ENCODE measurements at regions not wholly inside any gene's neighbourhood (a gene's known extent, or its start where the extent isn't known, plus 50 kb on each side); places are given as distances from the start of the nearest gene placed in this dataset.

GRCh38 chr17:77579682-77580081, 378.8 kb upstream of the TNRC6C start:
- POLR2A ChIA-PET, result interaction anchor here (0.7 to 1.0 kb wide), 2 partner anchors 9 to 680 kb away, joined by 3 read pairs; no protein-coding TSS in a partner anchor
- intact Hi-C loops (cut with micrococcal nuclease), result no loop called here
- CTCF ChIA-PET (ENCODE audit: low intra/inter-chr PET ratio), result no interaction called here
- Histone ChIP-seq H3K36me3 (ENCODE audit: control insufficient read depth, insufficient read depth, low read length) (no peaks in the 10 kb centered on the region), H3K27ac (ENCODE audit: extremely low read depth, low read depth, low read length) (no peak overlapping the region), H3K4me2 (ENCODE audit: insufficient read depth, low read length) (no peak overlapping the region), H3K9ac (ENCODE audit: insufficient read depth in 1 of 2, low read depth in 2 of 2, low read length in 2 of 2) (no peak overlapping the region), H3K9me3 (replicated peaks; ENCODE audit: control insufficient read depth, insufficient read depth, low read depth, low read length) (no peaks in the 10 kb centered on the region), H3K9me1 (ENCODE audit: control insufficient read depth, insufficient read depth, low read length) (no peaks in the 10 kb centered on the region), H4K20me1 (replicated peaks; ENCODE audit: control insufficient read depth, insufficient read depth, low read length) (0 out of 2 replicates have a peak, but pooled peaks cover 4% of the 10 kb centered on the region), H2AFZ (ENCODE audit: low read depth, low read length) (no peak overlapping the region), H3K27me3 (ENCODE audit: control insufficient read depth in 2 of 2, insufficient read depth in 2 of 2, low read length in 2 of 2) (peaks cover 12 to 49% of the 10 kb centered on the region in 2 experiments), H3K4me1 (replicated peaks in 1 of 2; ENCODE audit: control insufficient read depth in 2 of 2, insufficient read depth in 2 of 2, low read length in 2 of 2) (no peaks in the 10 kb centered on the region), H3K4me3 (no peak overlapping the region), H3K79me2 (ENCODE audit: control insufficient read depth, insufficient read depth, low read length) (no peaks in the 10 kb centered on the region)
- ATAC-seq (no peak), FAIRE-seq (no peak), DNase-seq (ENCODE audit: extremely low read depth in 1 of 4, low spot score in 3 of 4) (no peak)
- WGBS (ENCODE audit: insufficient coverage, low coverage, missing lambda C conversion rate), result 2% methylated on average over 6 of the region's 6 CpGs
- no TSS peak for BruUV-seq (replicated peaks)
- in situ Hi-C loops (cut with MboI), result no loop called here
- TF ChIP-seq MCM2 (IDR thresholded peaks at IDR 0.05; ENCODE audit: low read depth) (no peak), ZNF79 (CRISPR knock-in tag; IDR thresholded peaks at IDR 0.05; ENCODE audit: low read depth) (no peak), MXD1 (CRISPR knock-in tag; IDR thresholded peaks at IDR 0.05; ENCODE audit: borderline replicate concordance, poor library complexity, severe bottlenecking) (no peak), ZNF318 (IDR thresholded peaks at IDR 0.05; ENCODE audit: borderline replicate concordance in 1 of 2, low read depth in 1 of 2) (no peak), KLF1 (tag; IDR thresholded peaks at IDR 0.05) (no peak), ZNF592 (IDR thresholded peaks at IDR 0.05) (no peak), ZBTB34 (CRISPR knock-in tag; IDR thresholded peaks at IDR 0.05) (no peak), MTA1 (IDR thresholded peaks at IDR 0.05; ENCODE audit: borderline replicate concordance) (no peak)
